Activated T-helper 17 cell treated with anti-CD3 and anti-CD28 coated beads, Interleukin-2, amount 50 U/mL, for 72 hours (primary cell): ENCODE measurements at regions not wholly inside any gene's neighbourhood (a gene's known extent, or its start where the extent isn't known, plus 50 kb on each side); places are given as distances from the start of the nearest gene placed in this dataset.
"Not testable (repeated sequence)": the region's sequence is repeated elsewhere in the genome, so short reads cannot be mapped to it uniquely, and the experiment has no call there.

Experiments used
- ATAC-seq: fragments of 150-1000 bp; cut with Tn5 transposase; replicated peaks from 2 replicates; pipeline ENCODE4 v1.10.0; 2021; ENCODE audit warnings: mild to moderate bottlenecking, moderate library complexity
- H3K27ac Mint-ChIP-seq: one replicate; pipeline ENCODE4 v1.8.0; 2022; ENCODE audit warnings: mixed read lengths
- H3K27me3 Mint-ChIP-seq: one replicate; pipeline ENCODE4 v1.8.0; 2022; ENCODE audit warnings: mixed read lengths
- H3K36me3 Mint-ChIP-seq: one replicate; pipeline ENCODE4 v1.8.0; 2022; ENCODE audit warnings: low read depth, mild to moderate bottlenecking, mixed read lengths
- H3K4me1 Mint-ChIP-seq: one replicate; pipeline ENCODE4 v1.8.0; 2022; ENCODE audit warnings: mixed read lengths
- H3K4me3 Mint-ChIP-seq: one replicate; pipeline ENCODE4 v1.8.0; 2022; ENCODE audit warnings: mild to moderate bottlenecking, mixed read lengths
- H3K9me3 Mint-ChIP-seq: one replicate; pipeline ENCODE4 v1.8.0; 2022; ENCODE audit warnings: mixed read lengths

DNA sequence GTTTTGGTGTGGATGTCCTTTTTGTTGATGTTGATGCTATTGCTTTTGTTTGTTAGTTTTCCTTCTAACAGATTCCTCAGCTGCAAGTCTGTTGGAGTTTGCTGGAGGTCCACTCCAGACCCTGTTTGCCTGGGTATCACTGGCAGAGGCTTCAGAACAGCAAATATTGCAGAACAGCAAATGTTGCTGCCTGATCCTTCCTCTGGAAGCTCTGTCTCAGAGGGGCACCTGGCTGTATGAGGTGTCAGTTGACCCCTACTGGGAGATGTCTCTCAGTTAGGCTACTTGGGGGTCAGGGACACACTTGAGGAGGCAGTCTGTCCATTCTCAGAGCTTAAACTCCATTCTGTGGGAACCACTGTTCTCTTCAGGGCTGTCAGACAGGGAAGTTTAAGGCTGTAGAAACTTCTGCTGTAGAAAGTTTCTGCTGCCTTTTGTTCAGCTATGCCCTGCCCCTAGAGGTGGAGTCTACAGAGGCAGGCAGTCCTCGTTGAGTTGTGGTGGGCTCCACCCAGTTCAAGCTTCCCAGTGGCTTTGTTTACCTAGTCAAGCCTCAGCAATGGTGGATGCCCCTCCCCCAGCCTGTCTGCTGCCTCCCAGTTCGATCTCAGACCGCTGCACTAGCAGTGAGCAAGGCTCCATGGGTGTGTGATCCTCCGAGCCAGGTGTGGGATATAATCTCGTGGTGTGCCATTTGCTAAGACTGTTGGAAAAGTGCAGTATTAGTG lies 166.4 kb upstream of the TPTE start:
- ATAC-seq, H3K27ac Mint-ChIP-seq, H3K4me1 Mint-ChIP-seq, H3K27me3 Mint-ChIP-seq, H3K4me3 Mint-ChIP-seq, H3K36me3 Mint-ChIP-seq: not testable (repeated sequence)
- peaks cover 41% of the 10 kb centered on the region for H3K9me3 Mint-ChIP-seq

DNA sequence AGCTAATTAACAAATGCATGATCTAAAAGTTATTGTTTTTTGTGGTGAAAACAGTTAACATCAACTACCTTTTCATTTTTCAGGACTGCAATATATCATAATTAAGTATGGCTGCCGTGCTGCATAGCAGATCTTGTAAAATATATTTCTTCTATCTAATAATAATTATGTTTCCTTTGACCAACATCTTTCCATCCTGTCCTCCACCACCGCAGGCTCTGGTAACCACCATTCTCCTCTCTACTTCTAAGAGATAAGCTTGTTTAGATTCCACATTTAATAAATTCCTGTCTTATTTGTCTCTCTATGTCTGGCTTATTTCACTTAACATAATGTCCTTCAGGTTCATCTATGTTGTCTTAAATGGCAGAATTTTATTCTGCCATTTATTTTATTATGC lies 162.3 kb upstream of the TPTE start:
- H3K27ac Mint-ChIP-seq, H3K4me3 Mint-ChIP-seq, ATAC-seq, H3K36me3 Mint-ChIP-seq, H3K27me3 Mint-ChIP-seq, H3K4me1 Mint-ChIP-seq: not testable (repeated sequence)
- H3K9me3 Mint-ChIP-seq = peaks cover 43% of the 10 kb centered on the region

DNA sequence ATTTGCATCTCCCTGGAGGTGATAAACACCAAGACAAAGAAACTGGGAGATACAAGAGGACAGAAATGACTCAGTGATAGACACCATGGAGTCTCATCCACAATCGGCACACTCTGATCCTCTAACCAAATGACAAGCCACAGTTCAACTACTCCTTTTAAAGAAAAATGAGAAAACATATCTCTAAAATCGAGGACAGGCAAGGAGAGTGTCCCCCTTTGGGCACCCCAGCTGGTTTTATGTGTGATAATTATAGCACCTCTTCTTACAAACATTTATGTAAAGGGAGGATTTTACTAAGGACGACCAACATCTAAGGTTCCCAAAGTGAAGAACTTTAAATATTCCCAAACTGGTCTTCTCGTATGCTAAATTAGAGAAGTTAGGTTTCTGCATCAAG lies 161.5 kb upstream of the TPTE start:
- H3K4me1 Mint-ChIP-seq, H3K27me3 Mint-ChIP-seq, ATAC-seq, H3K27ac Mint-ChIP-seq, H3K36me3 Mint-ChIP-seq, H3K4me3 Mint-ChIP-seq: not testable (repeated sequence)
- H3K9me3 Mint-ChIP-seq = peaks cover 37% of the 10 kb centered on the region

DNA sequence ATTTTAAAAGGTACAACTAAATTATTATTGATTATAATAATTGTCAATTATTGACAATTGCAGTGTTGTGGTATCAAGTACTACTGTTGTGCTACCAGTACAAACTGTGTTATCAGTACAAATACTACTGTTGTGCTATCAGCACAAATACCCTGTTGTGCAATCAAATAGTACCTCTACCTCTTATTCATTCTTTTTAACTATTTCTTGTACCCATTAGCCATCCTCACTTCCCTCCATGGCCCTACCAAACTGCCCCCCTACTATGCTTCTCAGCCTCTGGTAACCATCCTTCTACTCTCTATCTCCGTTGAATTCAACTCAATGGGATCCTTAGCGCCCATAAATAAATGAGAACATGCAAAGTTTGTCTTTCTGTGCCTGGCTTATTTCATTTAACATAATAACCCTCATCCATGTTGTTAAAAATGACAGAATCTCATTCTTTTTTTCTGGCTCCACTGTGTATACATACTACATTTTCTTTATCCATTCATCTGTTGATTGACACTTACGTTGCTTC lies 160.1 kb upstream of the TPTE start:
- H3K9me3 Mint-ChIP-seq = peaks cover 36% of the 10 kb centered on the region
- H3K4me3 Mint-ChIP-seq, H3K4me1 Mint-ChIP-seq, H3K27me3 Mint-ChIP-seq, H3K27ac Mint-ChIP-seq, H3K36me3 Mint-ChIP-seq: not testable (repeated sequence)
- ATAC-seq = peak; percentile 35

DNA sequence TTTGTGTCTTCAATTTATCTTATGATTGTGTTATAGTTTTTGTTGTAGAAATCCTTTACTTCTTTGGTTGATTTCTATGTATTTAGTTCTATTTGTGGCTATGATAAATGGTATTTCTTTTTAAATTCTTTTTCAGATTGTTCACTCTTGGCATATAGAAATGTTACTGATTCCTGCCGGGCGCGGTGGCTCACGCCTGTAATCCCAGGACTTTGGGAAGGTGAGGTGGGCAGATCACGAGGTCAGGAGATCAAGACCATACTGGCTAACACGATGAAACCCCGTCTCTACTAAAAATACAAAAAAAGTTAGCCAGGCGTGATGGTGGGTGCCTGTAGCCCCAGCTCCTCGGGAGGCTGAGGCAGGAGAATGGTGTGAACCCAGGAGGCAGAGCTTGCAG lies 158.6 kb upstream of the TPTE start:
- not testable (repeated sequence) for H3K36me3 Mint-ChIP-seq, ATAC-seq, H3K4me1 Mint-ChIP-seq, H3K4me3 Mint-ChIP-seq, H3K27ac Mint-ChIP-seq, H3K27me3 Mint-ChIP-seq
- H3K9me3 Mint-ChIP-seq = peaks cover 30% of the 10 kb centered on the region

DNA sequence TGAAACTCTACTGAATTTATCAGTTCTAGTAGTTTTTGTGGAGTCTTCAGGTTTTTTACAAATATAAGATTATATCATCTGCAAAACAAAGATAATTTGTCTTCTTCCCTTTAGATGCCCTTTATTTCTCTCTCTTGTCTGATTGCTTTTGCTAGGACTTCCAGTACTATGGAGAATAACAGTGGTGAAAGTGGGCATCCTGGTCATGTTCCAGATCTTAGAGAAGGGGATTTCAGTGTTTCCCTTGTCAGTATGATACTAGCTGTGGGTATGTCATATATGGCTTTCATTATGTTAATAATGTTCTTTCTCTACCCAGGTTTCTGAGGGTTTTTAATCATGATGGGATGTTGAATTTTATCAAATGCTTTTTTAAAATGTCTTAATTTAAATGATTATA lies 158.1 kb upstream of the TPTE start:
- H3K27me3 Mint-ChIP-seq, H3K36me3 Mint-ChIP-seq, H3K27ac Mint-ChIP-seq, ATAC-seq, H3K4me1 Mint-ChIP-seq, H3K4me3 Mint-ChIP-seq: not testable (repeated sequence)
- H3K9me3 Mint-ChIP-seq = peaks cover 27% of the 10 kb centered on the region

DNA sequence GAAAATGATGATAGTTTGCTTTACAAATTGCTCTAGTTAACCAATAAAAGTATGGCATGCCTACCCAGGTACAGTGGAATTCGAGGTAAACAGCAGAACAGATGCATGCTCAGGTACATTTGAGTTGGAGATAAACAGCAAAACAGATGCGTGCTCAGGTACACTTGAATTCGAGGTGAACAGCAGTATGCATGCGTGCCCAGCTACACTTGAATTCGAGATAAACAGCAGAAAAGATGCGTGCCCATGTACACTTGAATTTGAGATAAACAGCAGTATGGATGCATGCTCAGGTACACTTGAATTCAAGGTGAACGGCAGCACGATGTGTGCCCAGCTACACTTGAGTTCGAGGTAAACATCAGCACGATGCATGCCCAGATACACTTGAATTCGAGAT lies 155.2 kb upstream of the TPTE start:
- not testable (repeated sequence) for H3K4me1 Mint-ChIP-seq, H3K27me3 Mint-ChIP-seq, ATAC-seq, H3K36me3 Mint-ChIP-seq, H3K27ac Mint-ChIP-seq, H3K4me3 Mint-ChIP-seq
- H3K9me3 Mint-ChIP-seq = peaks cover 12% of the 10 kb centered on the region

DNA sequence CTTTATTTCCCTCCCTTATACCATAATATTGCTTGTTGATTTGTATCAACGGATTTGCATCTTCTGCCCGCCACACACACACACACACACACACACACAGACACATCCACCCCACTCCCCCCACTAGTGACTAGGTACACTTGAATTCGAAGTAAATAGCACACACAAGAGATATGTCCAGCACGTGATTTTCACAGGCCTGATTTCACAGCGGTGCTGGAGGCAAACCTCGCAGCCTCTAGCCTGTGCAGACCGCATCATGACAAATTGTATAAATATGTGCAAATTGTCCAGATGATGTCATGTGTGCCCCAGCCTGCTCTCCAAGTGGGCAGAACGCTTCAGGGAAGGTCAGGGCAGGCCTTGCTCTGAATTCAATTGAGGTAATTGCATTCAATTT lies 153.8 kb upstream of the TPTE start:
- not testable (repeated sequence) for H3K36me3 Mint-ChIP-seq, H3K4me1 Mint-ChIP-seq, H3K9me3 Mint-ChIP-seq, H3K27me3 Mint-ChIP-seq, H3K4me3 Mint-ChIP-seq, H3K27ac Mint-ChIP-seq
- peak; percentile 22 for ATAC-seq

DNA sequence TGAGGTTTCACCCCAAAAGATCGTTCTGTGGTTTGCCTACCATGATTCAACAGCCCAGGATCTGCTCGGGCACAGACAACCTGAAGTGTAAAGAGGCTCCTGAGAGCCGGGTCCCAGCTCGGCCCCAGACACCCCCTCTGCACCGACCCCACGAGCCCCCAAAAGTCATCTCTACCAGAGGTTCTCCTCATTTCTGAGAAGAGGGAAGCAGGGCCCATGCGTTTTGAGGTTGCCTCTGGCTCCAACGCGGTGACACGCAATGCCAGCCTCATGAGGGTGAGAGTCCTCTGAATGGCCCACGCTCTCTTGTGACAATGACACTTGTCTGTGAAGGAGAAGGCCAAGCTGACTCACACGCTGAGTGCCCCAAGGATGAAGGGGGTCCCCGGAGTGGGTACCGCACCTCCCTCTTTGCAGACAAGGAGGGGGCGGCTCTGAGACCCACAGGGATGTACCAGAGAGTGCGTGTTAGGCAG lies 153.0 kb upstream of the TPTE start:
- not testable (repeated sequence) for H3K27ac Mint-ChIP-seq, H3K4me1 Mint-ChIP-seq, H3K9me3 Mint-ChIP-seq, H3K4me3 Mint-ChIP-seq, H3K27me3 Mint-ChIP-seq, H3K36me3 Mint-ChIP-seq
- ATAC-seq = peak; percentile 37

DNA sequence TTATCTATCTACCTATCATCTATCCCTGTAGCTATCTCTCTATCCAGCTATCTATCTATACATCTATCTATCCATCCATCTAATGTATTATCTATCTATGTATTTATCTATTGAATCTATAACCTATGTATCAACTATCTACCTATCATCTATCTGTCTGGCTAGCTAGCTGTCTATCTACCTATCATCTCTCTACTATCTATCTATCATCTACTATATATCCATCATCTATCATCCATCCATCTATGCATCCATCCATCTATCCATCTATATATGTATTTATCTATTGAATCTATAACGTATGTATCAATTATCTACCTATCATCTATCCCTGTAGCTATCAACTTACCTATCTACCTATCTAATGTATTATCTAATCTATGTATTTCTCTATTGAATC lies 152.1 kb upstream of the TPTE start:
- not testable (repeated sequence) for H3K36me3 Mint-ChIP-seq

DNA sequence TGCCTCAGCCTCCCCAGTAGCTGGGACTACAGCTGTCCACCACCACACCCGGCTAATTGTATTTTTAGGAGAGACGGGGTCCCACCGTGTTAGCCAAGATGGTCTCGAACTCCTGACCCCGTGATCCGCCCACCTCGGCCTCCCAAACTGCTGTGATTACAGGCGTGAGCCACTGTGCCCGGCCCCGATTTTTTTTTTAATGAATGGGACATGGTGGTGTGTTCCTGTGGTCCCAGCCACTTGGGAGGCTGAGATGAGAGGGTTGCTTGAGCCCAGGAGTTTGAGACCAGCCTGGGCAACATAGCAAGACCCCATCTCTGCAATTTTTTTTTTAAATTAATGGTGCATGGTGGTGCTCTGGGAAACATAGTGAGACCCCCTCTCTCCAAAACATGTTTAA lies 143.6 kb upstream of the TPTE start:
- not testable (repeated sequence) for ATAC-seq, H3K27me3 Mint-ChIP-seq, H3K4me1 Mint-ChIP-seq, H3K9me3 Mint-ChIP-seq, H3K36me3 Mint-ChIP-seq, H3K27ac Mint-ChIP-seq, H3K4me3 Mint-ChIP-seq

More for the DNA sequence above, 152.1 kb upstream of the TPTE start:
- ATAC-seq, H3K27me3 Mint-ChIP-seq, H3K4me1 Mint-ChIP-seq, H3K27ac Mint-ChIP-seq, H3K4me3 Mint-ChIP-seq, H3K9me3 Mint-ChIP-seq: not testable (repeated sequence)

DNA sequence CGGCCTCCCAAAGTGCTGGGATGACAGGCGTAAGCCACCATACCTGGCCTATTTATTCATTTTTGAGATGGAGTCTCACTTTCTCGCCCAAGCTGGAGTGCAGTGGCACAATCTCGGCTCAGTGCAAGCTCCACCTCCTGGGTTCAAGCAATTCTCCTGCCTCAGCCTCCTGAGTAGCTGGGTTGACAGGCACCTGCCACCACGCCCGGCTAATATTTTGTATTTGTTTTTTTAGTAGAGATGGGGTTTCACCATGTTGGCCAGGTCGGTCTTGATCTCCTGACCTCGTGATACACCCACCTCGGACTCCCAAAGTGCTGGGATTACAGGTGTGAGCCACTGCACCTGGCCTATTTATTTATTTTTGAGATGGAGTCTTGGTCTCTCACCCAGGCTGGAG lies 141.6 kb upstream of the TPTE start:
- not testable (repeated sequence) for H3K27ac Mint-ChIP-seq, H3K36me3 Mint-ChIP-seq, H3K4me3 Mint-ChIP-seq, H3K27me3 Mint-ChIP-seq, H3K9me3 Mint-ChIP-seq, H3K4me1 Mint-ChIP-seq, ATAC-seq

DNA sequence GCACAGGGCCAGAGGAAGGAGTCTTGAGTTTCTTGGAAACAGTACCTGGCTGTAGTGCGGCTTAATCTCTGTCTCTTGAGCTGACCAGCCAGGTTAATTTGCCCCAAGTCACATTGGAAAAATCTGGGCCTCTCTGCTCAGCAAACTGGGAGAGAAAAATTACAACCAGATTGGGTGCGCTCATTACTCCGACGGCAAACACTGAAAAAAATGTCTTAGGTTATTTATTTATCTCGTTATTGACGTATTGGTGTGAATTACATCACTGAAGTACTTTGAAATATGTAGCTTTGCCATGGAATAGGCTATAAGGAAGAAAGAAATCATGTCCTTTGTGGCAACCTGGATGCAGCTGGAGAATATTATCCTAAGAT lies 139.7 kb upstream of the TPTE start:
- not testable (repeated sequence) for H3K27ac Mint-ChIP-seq, H3K36me3 Mint-ChIP-seq, H3K4me1 Mint-ChIP-seq, ATAC-seq, H3K27me3 Mint-ChIP-seq, H3K4me3 Mint-ChIP-seq, H3K9me3 Mint-ChIP-seq

DNA sequence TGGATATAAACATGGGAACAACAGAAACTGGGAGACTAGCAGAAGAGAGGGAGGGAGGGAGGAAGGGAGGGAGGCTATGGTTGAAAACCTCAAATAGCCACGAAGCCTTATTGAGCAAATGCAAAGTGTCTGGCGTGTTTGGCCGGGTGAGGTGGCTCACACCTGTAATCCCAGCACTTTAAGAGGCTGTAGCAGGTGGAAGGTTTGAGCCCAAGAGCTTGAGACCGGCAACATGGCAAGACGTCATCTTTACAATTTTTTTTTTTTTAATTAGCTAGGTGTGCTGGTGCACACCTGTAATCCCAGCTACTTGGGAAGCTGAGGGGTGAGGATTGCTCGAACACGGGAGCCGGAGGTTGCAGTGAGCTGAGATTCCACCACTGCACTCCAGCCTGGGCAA lies 139.2 kb upstream of the TPTE start:
- H3K27ac Mint-ChIP-seq, H3K4me1 Mint-ChIP-seq, H3K4me3 Mint-ChIP-seq, H3K36me3 Mint-ChIP-seq, H3K27me3 Mint-ChIP-seq, ATAC-seq, H3K9me3 Mint-ChIP-seq: not testable (repeated sequence)

DNA sequence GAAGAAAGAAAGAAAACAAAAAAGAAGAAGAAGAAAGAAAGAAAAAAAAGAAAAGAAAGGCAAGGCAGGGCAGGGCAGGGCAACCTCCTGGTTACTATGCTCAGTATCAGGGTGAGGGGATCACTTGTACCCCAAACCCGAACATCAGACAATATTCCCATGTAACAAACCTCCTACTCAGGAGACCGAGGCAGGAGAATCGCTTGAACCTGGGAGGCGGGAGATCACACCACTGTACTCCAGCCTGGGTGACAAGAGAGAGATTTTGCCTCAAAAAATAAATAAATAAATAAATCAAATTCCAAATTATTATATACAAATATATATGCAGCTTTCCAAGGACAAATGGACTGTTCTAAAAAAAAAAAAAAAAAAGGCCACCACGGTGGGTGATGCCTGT lies 138.8 kb upstream of the TPTE start:
- H3K36me3 Mint-ChIP-seq, H3K4me1 Mint-ChIP-seq, H3K27me3 Mint-ChIP-seq, H3K9me3 Mint-ChIP-seq, ATAC-seq, H3K4me3 Mint-ChIP-seq, H3K27ac Mint-ChIP-seq: not testable (repeated sequence)

DNA sequence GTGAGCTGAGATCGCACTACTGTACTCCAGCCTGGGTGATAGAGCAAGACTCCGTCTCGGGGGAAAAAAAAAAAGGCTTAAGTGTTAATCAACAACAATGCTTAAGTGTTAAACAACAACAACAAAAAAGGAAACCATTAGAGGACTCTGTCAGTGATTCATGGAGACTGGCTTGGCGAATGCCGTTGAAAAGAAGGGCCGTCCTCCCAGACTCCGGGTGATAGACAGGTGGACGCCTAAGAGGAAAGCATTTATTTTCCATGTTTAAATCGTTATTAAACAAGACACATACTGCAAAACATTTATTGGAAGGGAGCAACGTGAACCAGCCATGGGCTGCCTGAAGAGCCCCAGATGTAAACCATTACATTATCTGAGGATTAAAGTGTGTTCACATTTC lies 137.8 kb upstream of the TPTE start:
- not testable (repeated sequence) for H3K27me3 Mint-ChIP-seq, H3K9me3 Mint-ChIP-seq, H3K27ac Mint-ChIP-seq, ATAC-seq, H3K4me1 Mint-ChIP-seq, H3K4me3 Mint-ChIP-seq, H3K36me3 Mint-ChIP-seq
